ENCODE measurements at regions not wholly inside any gene's neighbourhood (a gene's known extent, or its start where the extent isn't known, plus 50 kb on each side); places are given as distances from the start of the nearest gene placed in this dataset.

DNA sequence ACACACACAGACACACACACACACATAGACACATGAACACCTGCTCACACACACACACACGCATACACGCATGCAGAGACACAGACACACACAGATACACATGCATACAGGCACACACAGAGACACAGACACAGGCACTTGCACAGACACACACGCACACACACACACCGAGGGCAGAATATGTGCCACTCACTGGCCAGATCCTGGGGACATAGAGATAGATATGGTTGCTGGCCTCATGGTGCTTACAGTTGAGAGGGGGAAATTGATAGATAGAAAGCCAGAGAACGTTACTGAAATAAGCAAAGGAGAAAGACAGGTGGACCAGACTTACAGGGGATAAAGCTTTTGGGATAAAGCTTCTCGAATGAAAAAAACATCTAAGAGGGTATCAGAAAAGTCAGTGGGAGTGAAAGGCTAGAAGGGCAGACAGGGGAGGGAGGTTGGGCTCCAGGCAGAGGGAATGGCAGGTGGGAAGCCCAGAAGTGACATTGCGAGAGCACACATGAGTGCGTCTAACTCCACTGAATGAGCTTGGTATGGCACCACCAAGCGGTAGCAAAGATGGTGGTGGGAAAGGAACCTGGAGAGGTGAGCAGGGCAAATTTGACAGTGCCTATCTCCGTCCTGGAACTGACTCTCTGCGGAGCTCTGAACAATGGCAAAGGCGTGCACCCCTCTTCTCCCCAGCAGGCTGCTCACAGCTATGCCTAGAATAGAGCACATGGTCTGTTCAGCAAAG is 390.1 kb upstream of the TRIB2 start:
- Histone ChIP-seq H3K4me3 (no peak overlapping the region), H3K27me3 (no peaks in the 10 kb centered on the region), H3K9me3 (no peaks in the 10 kb centered on the region), H3K36me3 (no peaks in the 10 kb centered on the region)
- DNase-seq = no peak

DNA sequence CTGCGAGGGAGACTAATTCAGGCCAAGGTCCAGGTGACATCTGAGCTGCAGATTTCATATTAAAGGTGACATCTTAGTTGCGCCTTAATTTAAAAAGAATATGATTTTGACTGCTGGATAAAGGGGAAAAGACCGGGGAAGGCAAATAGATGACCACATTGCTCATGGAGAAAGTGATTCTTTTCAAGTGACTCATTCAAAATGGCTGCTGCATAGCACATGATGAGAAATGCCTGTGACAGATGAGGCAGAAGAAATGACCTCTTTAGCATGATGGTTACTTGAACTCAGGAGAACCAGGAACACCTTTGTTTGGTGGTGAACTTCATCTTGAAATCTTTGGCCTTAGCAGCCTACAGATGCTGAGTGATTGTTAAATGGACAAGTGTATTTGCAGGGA is 385.8 kb upstream of the TRIB2 start:
- H3K36me3 ChIP-seq = no peaks in the 10 kb centered on the region
- no peak for DNase-seq

DNA sequence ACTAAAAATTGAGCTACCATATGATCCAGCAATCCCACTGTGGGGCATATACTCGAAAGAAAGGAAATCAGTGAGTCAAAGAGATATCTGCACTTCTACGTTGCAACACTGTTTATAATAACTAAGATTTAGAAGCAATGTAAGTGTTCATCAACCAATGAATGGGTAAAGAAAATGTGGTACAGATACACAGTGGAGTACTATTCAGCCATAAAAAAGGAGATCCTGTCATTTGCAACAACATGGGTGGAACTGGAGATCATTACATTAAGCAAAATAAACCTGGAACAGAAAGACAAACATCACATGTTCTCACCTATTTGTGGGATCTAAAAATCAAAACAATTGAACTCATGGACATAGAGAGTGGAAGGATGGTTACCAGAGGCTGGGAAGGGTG is 385.0 kb upstream of the TRIB2 start:
- Histone ChIP-seq H3K36me3 (no peaks in the 10 kb centered on the region), H3K27me3 (no peaks in the 10 kb centered on the region), H3K4me3 (no peak overlapping the region), H3K9me3 (no peaks in the 10 kb centered on the region)
- DNase-seq = no peak

More for the DNA sequence above, 385.8 kb upstream of the TRIB2 start:
- Histone ChIP-seq H3K9me3 (no peaks in the 10 kb centered on the region), H3K27me3 (no peaks in the 10 kb centered on the region), H3K4me3 (no peak overlapping the region)

DNA sequence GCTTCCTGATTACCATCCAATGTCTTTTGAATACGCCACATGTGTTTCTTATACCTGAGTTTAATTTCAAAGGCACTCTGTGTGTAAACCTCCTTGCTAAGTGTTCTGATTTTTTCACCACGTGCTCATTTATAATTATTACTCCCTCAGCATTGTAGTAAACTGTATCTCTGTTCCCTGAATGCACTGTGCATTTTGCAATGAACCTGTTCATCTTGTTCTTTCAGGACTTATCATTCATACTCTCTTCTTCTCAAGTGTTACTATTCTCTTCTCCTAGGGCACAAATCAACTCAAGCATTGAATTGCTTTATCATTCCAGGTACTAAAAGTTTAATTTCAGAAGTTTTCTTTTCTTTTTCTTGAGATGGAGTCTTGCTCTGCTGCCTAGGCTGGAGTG is 383.4 kb upstream of the TRIB2 start:
- H3K4me3 ChIP-seq = no peak overlapping the region
- no peaks in the 10 kb centered on the region for H3K27me3 ChIP-seq
- DNase-seq = no peak
- H3K9me3 ChIP-seq = no peaks in the 10 kb centered on the region
- H3K36me3 ChIP-seq = no peaks in the 10 kb centered on the region

DNA sequence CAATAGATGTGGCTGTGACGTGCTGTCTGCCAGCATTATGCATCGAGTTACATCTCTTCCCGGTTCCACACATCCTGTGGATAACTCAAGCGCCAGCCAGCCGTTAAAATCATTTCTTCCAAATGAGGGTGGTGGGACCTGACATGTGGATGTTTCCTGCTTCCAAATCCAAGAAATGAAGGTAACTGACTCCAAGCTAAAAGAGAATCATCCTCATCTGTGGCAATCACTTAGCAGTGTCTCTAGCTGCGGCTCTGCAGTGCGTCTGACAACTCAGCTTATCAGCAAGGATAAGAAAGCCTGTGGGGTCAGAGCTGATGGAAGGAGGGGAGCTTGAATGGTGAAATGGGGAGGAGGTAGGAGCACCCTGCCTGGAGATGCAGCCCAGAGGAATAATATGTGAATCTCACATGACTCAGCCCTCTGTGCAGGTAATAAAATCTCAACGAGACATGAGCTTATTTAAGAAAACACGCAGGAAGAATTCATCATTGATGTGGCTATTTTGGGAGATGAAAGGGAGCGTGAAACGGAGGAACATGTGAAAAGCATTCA is 382.2 kb upstream of the TRIB2 start:
- Histone ChIP-seq H3K27me3 (no peaks in the 10 kb centered on the region), H3K9me3 (no peaks in the 10 kb centered on the region), H3K4me3 (no peak overlapping the region), H3K36me3 (no peaks in the 10 kb centered on the region)
- no peak for DNase-seq

DNA sequence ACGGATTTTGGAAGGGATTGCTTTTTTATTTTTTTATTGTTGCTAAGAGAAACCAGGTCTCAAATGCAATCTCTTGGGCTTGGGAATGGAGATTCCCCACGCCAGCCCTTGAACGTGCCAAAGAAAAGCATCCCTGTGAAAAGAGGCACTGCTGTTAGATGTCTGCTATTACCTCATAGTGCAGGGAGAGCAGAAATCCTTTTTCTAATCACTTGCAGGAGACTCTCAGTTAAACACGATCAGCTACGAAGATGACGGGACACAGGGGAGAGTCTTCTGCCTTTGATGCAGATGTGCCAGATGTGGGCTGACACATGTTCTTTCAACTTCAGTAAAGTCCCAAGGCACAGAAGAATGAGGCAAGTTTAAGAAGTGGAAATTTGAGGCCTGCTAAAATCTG is 381.6 kb upstream of the TRIB2 start:
- H3K36me3 ChIP-seq = no peaks in the 10 kb centered on the region
- no peak overlapping the region for H3K4me3 ChIP-seq
- no peak for DNase-seq
- H3K27me3 ChIP-seq = no peaks in the 10 kb centered on the region
- no peaks in the 10 kb centered on the region for H3K9me3 ChIP-seq

DNA sequence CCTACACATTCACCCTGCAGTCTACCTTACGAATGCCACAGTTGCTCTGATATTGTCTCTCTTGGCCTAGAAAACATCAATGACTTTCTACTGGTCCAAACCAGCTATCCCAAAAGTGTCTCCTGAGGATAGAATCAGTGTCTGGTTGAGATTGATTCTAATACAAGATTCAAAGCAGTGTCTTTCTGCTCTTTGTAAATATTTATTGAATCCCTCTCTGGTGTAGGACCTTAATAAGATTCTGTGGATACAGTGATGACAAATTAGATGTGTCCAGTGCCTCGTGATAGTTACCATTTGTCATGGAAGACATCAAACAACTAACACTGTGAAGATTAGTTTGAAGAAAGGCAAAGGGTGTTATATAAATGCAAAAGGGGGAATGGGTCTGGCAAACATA is 380.7 kb upstream of the TRIB2 start:
- Histone ChIP-seq H3K4me3 (no peak overlapping the region), H3K27me3 (no peaks in the 10 kb centered on the region), H3K9me3 (no peaks in the 10 kb centered on the region), H3K36me3 (no peaks in the 10 kb centered on the region)
- no peak for DNase-seq

DNA sequence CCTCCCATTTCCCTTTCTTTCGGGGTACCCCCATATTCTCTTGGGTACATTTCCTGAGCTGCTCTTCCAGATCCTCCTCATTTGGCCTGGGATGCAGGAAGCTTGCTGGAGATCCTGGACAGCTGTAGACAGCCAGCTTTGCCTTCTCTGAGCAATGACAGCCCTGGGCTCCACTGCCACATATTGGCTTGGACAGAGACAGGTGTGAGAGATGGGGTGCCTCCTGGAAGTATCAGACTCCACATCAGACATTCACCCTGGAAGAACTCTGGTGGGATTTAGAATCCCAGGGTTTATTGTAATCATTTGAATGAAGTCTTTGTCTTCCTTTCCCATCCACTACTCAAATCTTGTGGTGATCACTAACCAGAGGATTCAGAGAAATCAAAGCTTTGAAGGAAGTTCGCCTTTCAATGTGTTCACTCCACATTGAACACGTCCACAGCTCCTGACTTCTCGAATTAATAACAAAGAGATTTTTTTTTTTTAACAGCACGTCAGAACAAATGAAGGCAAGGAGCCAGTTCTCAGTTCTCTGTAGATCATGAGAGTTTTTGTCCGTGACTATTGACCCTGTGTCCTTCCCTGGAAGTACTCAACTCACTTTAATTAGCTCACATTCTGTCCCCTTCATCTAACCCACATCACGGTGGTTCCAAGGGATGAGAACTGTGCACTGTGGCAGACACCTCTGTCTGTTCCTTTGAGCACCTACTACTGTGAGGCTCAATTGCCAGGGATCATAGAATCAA is 377.6 kb upstream of the TRIB2 start:
- Histone ChIP-seq H3K36me3 (no peaks in the 10 kb centered on the region), H3K27me3 (no peaks in the 10 kb centered on the region), H3K4me3 (no peak overlapping the region), H3K9me3 (no peaks in the 10 kb centered on the region)
- DNase-seq = no peak

DNA sequence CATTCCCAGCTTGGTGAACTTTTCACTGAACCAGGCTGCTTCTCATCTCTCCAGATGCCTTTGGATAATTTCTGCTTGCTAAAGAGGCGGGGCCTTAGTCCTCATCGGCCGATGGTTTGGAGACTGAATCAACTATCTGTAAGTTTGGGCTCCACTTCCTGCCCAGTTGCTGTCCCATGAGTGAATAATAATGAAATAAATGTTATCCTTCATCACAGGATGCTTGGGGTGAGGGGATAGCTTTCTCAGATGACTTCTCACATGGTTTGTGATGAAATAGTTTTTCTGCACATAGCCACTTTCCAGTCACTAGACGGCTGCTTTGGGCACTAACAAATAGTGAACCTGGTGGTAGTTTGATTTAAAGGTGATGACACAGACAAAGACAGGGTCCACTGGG is 376.6 kb upstream of the TRIB2 start:
- H3K4me3 ChIP-seq = no peak overlapping the region
- peaks cover 3% of the 10 kb centered on the region; the same call in 1 of the 2 replicates for H3K9me3 ChIP-seq
- H3K27me3 ChIP-seq = no peaks in the 10 kb centered on the region
- no peak for DNase-seq
- H3K36me3 ChIP-seq = no peaks in the 10 kb centered on the region

DNA sequence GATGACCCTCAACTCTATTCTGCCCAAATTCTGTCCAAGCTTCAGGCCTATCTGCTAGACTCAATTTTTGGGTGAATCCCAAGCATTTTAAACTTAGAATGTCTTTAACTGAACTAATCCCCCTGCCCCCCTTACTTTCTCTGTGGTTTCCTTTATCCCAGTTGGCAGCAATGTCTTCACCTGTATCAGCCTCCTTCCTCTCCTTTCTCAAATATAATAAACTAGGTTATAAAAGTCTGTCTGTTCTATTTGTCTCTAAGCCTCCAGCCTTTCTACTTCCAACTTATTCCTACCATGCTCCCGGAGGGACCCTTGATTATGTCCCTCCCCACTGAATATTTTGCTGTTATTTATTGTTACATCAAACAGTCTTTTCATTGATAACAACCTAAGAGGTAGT is 375.5 kb upstream of the TRIB2 start:
- H3K27me3 ChIP-seq = no peaks in the 10 kb centered on the region
- DNase-seq = no peak
- H3K9me3 ChIP-seq = peaks cover 3% of the 10 kb centered on the region; the same call in 1 of the 2 replicates
- H3K36me3 ChIP-seq = no peaks in the 10 kb centered on the region
- H3K4me3 ChIP-seq = no peak overlapping the region

DNA sequence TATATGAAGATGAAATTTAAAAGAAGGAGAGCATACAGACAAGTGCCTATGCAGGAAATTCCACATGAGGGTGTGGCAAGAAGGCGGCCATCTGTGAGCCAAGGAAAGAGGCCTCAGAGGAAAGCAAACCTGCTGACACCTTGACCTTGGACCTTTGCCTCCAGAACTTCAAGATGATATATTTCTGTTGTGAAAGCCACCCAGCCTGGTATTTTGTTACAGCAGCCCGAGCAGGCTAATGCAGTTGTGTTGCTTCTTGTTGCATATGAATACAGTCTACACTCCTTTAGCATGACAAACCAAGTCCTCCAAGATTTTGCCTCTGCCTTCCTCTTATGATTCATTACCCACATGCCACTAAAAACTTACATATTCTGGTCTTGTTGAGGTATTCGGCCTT is 374.8 kb upstream of the TRIB2 start:
- Histone ChIP-seq H3K9me3 (peaks cover 3% of the 10 kb centered on the region; the same call in 1 of the 2 replicates), H3K27me3 (no peaks in the 10 kb centered on the region), H3K36me3 (no peaks in the 10 kb centered on the region), H3K4me3 (no peak overlapping the region)
- no peak for DNase-seq

DNA sequence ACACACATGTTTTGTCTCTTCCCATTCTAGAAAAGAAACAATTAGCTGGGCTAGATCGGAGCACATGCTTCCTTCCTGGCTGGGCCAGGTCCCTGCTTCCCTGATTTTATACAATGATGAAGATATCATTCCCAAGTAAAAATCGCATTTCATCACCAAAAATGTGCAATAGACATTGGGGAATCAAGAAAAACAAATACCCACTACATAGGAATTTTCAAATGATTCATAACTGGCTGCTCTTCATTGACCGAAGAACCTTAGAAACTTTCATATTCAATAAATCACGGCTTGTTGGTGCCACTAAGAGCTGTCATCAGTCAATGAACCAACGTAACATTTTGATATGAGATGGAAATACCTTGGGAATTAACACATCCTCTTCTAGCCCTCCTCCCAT is 373.6 kb upstream of the TRIB2 start:
- no peak overlapping the region for H3K4me3 ChIP-seq
- peaks cover 3% of the 10 kb centered on the region; the same call in 1 of the 2 replicates for H3K9me3 ChIP-seq
- H3K36me3 ChIP-seq = no peaks in the 10 kb centered on the region
- no peaks in the 10 kb centered on the region for H3K27me3 ChIP-seq
- no peak for DNase-seq

DNA sequence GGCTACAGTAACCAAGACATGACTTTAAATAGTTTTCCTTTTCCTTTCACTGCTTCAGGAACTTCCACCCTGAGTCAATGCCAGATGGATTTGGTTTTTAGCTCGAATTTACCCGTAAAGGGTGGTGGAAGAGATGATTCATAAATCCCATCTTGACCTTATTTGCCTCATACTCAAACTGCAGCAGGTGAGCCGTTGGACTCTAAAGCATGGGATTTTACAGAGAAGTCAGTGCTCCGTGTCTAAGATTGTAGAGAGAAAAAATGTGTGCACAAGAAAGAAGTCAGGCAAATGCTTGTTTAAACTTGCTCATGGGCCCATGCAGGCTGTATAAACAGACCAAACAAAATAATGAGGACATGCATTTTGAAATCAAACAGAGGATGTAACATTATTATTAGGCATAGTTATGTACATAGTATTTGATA is 369.7 kb upstream of the TRIB2 start:
- peaks cover 3% of the 10 kb centered on the region; the same call in 1 of the 2 replicates for H3K9me3 ChIP-seq
- no peak for DNase-seq
- H3K36me3 ChIP-seq = no peaks in the 10 kb centered on the region
- H3K4me3 ChIP-seq = no peak overlapping the region
- H3K27me3 ChIP-seq = 0 out of 2 replicates have a peak, but pooled peaks cover 2% of the 10 kb centered on the region

DNA sequence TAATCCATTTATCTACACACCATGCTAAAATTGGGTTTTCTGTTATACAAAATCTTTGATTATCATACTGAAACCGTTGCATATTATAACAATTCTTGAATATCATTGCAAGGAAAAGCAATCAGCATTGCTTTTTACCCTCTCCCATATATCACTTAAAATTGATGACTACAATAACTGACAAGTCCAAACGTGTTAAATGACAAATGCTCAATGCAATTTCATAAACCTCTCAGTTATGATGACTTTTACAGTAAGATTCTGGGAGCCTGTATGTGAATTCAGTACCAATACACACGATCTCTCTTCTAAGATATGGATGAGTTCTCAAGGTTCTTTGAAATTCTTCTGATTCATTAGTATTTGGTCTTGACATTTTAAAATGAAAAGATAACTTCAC is 368.5 kb upstream of the TRIB2 start:
- Histone ChIP-seq H3K27me3 (0 out of 2 replicates have a peak, but pooled peaks cover 2% of the 10 kb centered on the region), H3K9me3 (peaks cover 3% of the 10 kb centered on the region; the same call in 1 of the 2 replicates), H3K36me3 (no peaks in the 10 kb centered on the region), H3K4me3 (no peak overlapping the region)
- no peak for DNase-seq

DNA sequence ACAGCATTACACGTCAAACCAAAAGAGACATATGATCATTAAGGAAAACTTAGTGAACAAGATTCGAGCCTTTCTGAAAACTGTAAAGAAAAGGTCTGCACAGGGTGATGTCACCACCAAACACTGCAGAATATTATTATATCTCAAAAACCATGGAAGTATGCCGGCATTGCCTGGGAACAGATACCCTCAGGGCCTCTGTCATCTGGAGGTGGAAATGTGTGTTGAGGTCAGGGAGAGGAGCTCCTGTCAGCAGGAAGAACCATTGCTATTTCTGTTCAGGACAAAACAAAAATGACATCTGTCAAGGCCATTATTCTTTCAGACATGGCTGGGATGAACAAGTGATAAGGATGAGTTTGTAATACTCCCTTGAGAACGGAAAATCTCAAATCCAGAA is 365.9 kb upstream of the TRIB2 start:
- 0 out of 2 replicates have a peak, but pooled peaks cover 2% of the 10 kb centered on the region for H3K27me3 ChIP-seq
- no peaks in the 10 kb centered on the region for H3K36me3 ChIP-seq
- H3K9me3 ChIP-seq = peaks cover 6% of the 10 kb centered on the region; the same call in 1 of the 2 replicates
- no peak overlapping the region for H3K4me3 ChIP-seq
- DNase-seq = no peak

DNA sequence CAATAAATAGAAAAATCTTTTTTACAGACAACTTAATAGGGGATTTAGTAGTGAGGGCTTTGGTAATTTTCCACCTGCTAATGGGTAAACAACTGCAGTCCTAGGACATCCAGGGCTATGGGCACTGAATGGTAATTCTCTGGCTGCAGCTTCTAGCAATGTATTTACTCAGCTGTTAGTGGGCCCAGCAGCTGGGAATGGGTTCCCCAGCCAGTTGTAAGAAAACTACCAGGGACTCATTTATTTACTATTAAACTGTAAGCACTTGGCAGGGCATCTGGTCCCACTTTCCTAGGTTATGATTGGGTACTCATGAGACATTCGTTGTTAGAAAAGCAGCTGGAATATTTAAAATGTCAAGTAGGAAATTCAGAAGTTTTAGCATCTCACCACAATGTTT is 363.8 kb upstream of the TRIB2 start:
- no peak for DNase-seq
- 0 out of 2 replicates have a peak, but pooled peaks cover 2% of the 10 kb centered on the region for H3K27me3 ChIP-seq
- H3K4me3 ChIP-seq = no peak overlapping the region
- H3K36me3 ChIP-seq = no peaks in the 10 kb centered on the region
- H3K9me3 ChIP-seq = peaks cover 6% of the 10 kb centered on the region; the same call in 1 of the 2 replicates

DNA sequence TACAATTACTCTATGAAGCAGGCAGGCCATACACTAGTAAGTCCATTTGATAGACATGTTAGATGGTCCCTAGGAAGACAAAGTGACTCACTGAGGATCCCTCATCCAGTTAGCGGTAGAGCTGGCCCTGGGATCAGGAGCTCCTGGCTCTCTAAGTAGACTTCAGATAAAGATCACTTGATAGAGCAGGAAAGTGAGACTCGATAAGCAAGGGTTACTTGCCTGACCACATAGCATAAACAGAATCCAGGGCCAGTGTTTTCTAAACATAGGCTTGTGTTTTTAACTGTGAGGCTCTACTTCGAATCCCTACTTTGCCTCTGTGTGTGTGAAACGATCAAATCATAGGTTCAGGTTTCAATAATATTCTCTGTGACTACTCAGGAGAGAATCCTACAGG is 355.2 kb upstream of the TRIB2 start:
- H3K4me3 ChIP-seq = no peak overlapping the region
- no peaks in the 10 kb centered on the region for H3K27me3 ChIP-seq
- H3K36me3 ChIP-seq = no peaks in the 10 kb centered on the region
- DNase-seq = no peak
- peaks cover 13% of the 10 kb centered on the region for H3K9me3 ChIP-seq

All from MG63 (cell line).